Stimulated activated memory B cell treated with anti-CD40 and anti-IgM and Interleukin-4, amounts not matched to agents 10 μg/mL and 1 μg/mL and 100 μg/mL, for 72 hours (primary cell): ENCODE measurements at regions not wholly inside any gene's neighbourhood (a gene's known extent, or its start where the extent isn't known, plus 50 kb on each side); places are given as distances from the start of the nearest gene placed in this dataset.
"Not testable (repeated sequence)": the region's sequence is repeated elsewhere in the genome, so short reads cannot be mapped to it uniquely, and the experiment has no call there.

Experiments
- ATAC-seq: fragments of 150-1000 bp; cut with Tn5 transposase; 2 replicates; pipeline ENCODE4 v1.10.0; 2021
- H3K27ac Mint-ChIP-seq: one replicate; pipeline ENCODE4 v1.8.0; 2022; ENCODE audit warnings: mild to moderate bottlenecking, mixed read lengths
- H3K27me3 Mint-ChIP-seq: one replicate; pipeline ENCODE4 v1.8.0; 2022; ENCODE audit warnings: mixed read lengths
- H3K36me3 Mint-ChIP-seq: one replicate; pipeline ENCODE4 v1.8.0; 2022; ENCODE audit warnings: mixed read lengths
- H3K4me1 Mint-ChIP-seq: one replicate; pipeline ENCODE4 v1.8.0; 2022; ENCODE audit warnings: mixed read lengths
- H3K4me3 Mint-ChIP-seq: one replicate; pipeline ENCODE4 v1.8.0; 2022; ENCODE audit warnings: mild to moderate bottlenecking, moderate library complexity, mixed read lengths
- H3K9me3 Mint-ChIP-seq: one replicate; pipeline ENCODE4 v1.8.0; 2022; ENCODE audit warnings: mixed read lengths

DNA sequence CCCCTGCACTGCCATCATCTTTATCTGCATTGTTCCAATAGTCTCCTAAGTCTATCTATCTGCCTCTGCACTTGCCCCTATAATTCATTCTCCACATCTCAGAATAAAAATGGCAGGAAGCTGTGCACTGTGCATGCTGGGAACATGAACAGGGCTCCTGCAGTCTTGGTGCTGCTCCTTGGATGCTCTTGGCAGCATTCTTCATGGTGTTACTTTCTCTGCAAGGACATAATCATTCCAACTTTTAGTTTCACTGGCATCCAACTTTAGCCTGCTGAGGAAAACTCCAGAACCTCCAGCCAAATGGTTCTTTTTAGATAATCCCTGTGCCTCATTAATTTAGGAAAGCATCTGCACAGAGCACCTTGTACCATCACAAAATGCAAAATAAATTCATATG, 208.3 kb downstream of the STK31 start:
- H3K27me3 Mint-ChIP-seq = peaks cover 9% of the 10 kb centered on the region
- no peaks in the 10 kb centered on the region for H3K36me3 Mint-ChIP-seq
- H3K4me1 Mint-ChIP-seq = no peaks in the 10 kb centered on the region
- no peaks in the 10 kb centered on the region for H3K9me3 Mint-ChIP-seq
- H3K27ac Mint-ChIP-seq = no peak overlapping the region
- no peak overlapping the region for H3K4me3 Mint-ChIP-seq
- ATAC-seq = no peak

- H3K36me3 Mint-ChIP-seq = no peaks in the 10 kb centered on the region
- H3K4me3 Mint-ChIP-seq = no peak overlapping the region
- no peak for ATAC-seq
- no peaks in the 10 kb centered on the region for H3K9me3 Mint-ChIP-seq
- no peaks in the 10 kb centered on the region for H3K4me1 Mint-ChIP-seq
- no peak overlapping the region for H3K27ac Mint-ChIP-seq
- H3K27me3 Mint-ChIP-seq = peaks cover 9% of the 10 kb centered on the region
These were observed 208.8 kb downstream of the STK31 start for GRCh38 chr7:23918856-23919255.

DNA sequence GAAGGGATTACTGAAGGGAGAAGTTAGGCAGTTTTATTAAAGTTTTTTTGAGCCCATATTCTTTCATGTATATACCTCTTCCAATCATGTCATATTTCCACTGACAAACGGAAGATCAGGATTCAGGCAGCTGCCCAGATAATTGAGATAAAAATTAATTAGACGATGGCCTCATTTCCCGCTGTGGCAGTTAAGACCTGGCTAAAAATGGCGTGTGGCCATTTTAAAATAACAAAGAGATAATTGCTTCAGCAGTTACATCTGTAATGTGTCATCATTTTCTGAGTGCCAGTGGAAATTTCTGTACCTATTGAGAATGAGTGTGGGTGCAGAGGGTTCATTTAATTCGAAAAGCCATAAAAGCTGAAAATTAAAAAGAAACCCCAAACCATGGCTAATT, 215.1 kb downstream of the STK31 start:
- no peak for ATAC-seq
- Mint-ChIP-seq H3K27me3 (no peaks in the 10 kb centered on the region), H3K9me3 (no peaks in the 10 kb centered on the region), H3K4me1 (no peaks in the 10 kb centered on the region), H3K36me3 (no peaks in the 10 kb centered on the region), H3K27ac (no peak overlapping the region), H3K4me3 (no peak overlapping the region)

GRCh38 chr7:23927709-23928417, 217.8 kb downstream of the STK31 start:
- Mint-ChIP-seq H3K9me3 (no peaks in the 10 kb centered on the region), H3K4me1 (no peaks in the 10 kb centered on the region), H3K4me3 (no peak overlapping the region), H3K27me3 (no peaks in the 10 kb centered on the region), H3K36me3 (no peaks in the 10 kb centered on the region), H3K27ac (no peak overlapping the region)
- ATAC-seq = no peak

DNA sequence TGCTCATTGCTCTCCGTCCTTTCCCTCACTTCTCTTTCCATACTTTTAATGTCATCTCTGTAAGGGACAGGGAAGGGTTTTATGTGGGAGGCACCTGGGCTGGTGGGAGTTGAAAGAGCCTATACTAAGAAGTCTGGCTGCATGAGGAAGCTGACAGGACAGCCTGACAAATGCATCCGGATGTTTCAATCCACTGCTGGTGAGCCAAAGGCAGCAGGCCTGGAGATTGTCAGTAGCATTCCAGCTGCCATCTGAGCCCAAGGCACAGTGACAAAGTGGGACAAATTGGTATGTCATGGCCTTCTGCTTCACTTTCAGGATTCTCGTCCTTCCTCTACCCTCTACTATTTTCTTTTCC, 218.4 kb downstream of the STK31 start:
- Mint-ChIP-seq H3K27ac (no peak overlapping the region), H3K4me3 (no peak overlapping the region), H3K27me3 (no peaks in the 10 kb centered on the region), H3K36me3 (no peaks in the 10 kb centered on the region), H3K4me1 (no peaks in the 10 kb centered on the region), H3K9me3 (no peaks in the 10 kb centered on the region)
- ATAC-seq = no peak

DNA sequence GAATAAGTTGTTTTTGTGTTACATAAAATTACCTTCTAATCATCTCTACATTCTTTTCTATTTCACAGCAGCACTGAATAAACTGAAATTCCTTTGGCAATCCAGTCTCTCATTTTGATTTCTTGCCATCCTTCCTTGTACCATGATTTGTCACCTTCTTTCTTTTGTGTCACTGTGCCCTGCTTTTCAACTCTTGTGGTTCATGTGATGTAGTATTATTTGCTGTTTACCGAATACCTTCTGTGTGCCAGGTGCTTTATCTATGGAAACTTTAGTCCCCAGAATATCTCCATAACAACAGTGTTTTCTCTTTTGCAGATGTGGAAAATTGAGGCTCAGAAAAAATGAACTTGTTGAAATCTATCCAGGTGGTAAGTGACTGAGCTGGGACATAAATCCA, 220.3 kb downstream of the STK31 start:
- Mint-ChIP-seq H3K27ac (no peak overlapping the region), H3K36me3 (no peaks in the 10 kb centered on the region), H3K4me3 (no peak overlapping the region), H3K27me3 (peaks cover 12% of the 10 kb centered on the region), H3K9me3 (no peaks in the 10 kb centered on the region), H3K4me1 (no peaks in the 10 kb centered on the region)
- ATAC-seq = no peak

DNA sequence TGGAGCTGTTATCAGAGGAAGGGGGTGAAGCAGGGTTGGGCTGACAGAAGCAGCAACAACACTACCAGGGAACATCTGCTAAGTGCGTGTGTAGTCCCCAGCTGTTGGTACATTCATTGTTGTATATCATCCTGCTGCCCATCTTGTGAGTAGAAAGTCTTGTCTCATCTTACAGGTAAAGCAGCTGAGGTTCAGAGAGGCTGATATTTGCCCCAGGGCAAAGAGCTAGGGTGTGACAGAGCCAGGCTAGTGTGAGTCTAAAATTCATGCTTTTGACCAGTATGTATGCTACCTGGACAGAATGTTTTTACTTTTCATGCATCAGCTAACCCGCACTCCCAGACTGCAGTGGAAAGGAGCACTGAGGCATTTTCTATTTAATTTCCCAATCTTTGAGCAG, 221.6 kb downstream of the STK31 start:
- Mint-ChIP-seq H3K27me3 (peaks cover 25% of the 10 kb centered on the region), H3K27ac (no peak overlapping the region), H3K4me1 (no peaks in the 10 kb centered on the region), H3K4me3 (no peak overlapping the region), H3K36me3 (no peaks in the 10 kb centered on the region), H3K9me3 (no peaks in the 10 kb centered on the region)
- no peak for ATAC-seq

GRCh38 chr7:23938215-23938614, 228.2 kb downstream of the STK31 start:
- Mint-ChIP-seq H3K27ac (no peak overlapping the region), H3K4me3 (no peak overlapping the region), H3K9me3 (peaks cover 6% of the 10 kb centered on the region), H3K36me3 (no peaks in the 10 kb centered on the region), H3K4me1 (no peaks in the 10 kb centered on the region), H3K27me3 (peaks cover 69% of the 10 kb centered on the region)
- ATAC-seq = no peak

- Mint-ChIP-seq H3K27me3 (peaks cover 74% of the 10 kb centered on the region), H3K4me3 (no peak overlapping the region), H3K9me3 (peaks cover 6% of the 10 kb centered on the region), H3K4me1 (no peaks in the 10 kb centered on the region), H3K27ac (no peak overlapping the region), H3K36me3 (no peaks in the 10 kb centered on the region)
- ATAC-seq = peak; percentile 51
These were observed 229.0 kb downstream of the STK31 start for GRCh38 chr7:23938937-23939552.

GRCh38 chr7:23939747-23940146, 229.7 kb downstream of the STK31 start:
- not testable (repeated sequence) for H3K27ac Mint-ChIP-seq, H3K4me1 Mint-ChIP-seq, ATAC-seq, H3K36me3 Mint-ChIP-seq, H3K9me3 Mint-ChIP-seq, H3K4me3 Mint-ChIP-seq
- H3K27me3 Mint-ChIP-seq = peaks cover 74% of the 10 kb centered on the region

- Mint-ChIP-seq H3K27ac (no peak overlapping the region), H3K27me3 (peaks cover 60% of the 10 kb centered on the region), H3K4me1 (no peaks in the 10 kb centered on the region), H3K9me3 (peaks cover 13% of the 10 kb centered on the region), H3K36me3 (no peaks in the 10 kb centered on the region), H3K4me3 (no peak overlapping the region)
- ATAC-seq = no peak
These were observed 231.5 kb downstream of the STK31 start for GRCh38 chr7:23941551-23941950.

DNA sequence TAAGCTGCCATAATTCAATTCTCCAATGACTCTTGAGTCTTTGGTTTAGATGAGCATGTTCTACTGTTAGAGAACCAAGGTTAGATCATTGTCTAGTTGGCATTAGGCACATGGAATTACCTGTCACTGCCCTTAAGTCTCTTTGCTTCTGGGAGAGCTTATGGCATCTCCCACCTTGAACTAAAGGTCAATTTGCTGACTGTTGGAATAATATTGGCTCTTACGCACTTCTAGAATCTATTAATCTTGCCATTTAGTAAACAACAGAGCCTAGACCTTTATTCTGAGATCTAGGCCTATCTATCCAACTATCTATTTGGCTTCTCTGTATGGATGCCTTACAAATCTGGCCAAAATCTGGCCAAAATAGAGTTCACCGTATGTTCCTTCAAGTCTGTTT, 232.0 kb downstream of the STK31 start:
- H3K27me3 Mint-ChIP-seq = peaks cover 56% of the 10 kb centered on the region
- H3K36me3 Mint-ChIP-seq = no peaks in the 10 kb centered on the region
- no peaks in the 10 kb centered on the region for H3K4me1 Mint-ChIP-seq
- peaks cover 17% of the 10 kb centered on the region for H3K9me3 Mint-ChIP-seq
- H3K4me3 Mint-ChIP-seq = no peak overlapping the region
- no peak for ATAC-seq
- no peak overlapping the region for H3K27ac Mint-ChIP-seq

- no peak overlapping the region for H3K4me3 Mint-ChIP-seq
- no peak overlapping the region for H3K27ac Mint-ChIP-seq
- H3K4me1 Mint-ChIP-seq = no peaks in the 10 kb centered on the region
- peaks cover 36% of the 10 kb centered on the region for H3K27me3 Mint-ChIP-seq
- H3K9me3 Mint-ChIP-seq = peaks cover 11% of the 10 kb centered on the region
- no peaks in the 10 kb centered on the region for H3K36me3 Mint-ChIP-seq
- ATAC-seq = no peak
These were observed 234.1 kb downstream of the STK31 start for GRCh38 chr7:23944131-23944530.

DNA sequence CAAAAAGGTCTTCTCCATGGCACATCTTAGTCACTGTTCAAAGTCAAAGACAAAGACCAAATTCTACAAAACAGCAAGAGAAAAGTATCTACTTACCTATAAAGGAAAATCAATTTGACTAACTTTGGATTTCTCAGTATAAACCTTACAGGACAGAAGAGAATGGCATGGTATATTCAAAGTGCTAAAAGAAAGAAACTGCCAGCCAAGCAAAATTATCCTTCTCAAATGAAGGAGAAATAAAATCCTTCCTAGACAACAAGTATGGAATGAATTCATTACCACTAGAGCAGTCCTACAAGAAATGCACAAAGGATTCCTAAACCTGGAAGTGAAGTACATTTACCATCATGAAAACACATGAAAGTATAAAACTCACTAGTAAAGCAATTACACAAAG, 235.5 kb downstream of the STK31 start:
- Mint-ChIP-seq H3K36me3 (no peaks in the 10 kb centered on the region), H3K27ac (no peak overlapping the region), H3K4me3 (no peak overlapping the region), H3K4me1 (no peaks in the 10 kb centered on the region), H3K9me3 (peaks cover 14% of the 10 kb centered on the region), H3K27me3 (peaks cover 27% of the 10 kb centered on the region)
- ATAC-seq = no peak

DNA sequence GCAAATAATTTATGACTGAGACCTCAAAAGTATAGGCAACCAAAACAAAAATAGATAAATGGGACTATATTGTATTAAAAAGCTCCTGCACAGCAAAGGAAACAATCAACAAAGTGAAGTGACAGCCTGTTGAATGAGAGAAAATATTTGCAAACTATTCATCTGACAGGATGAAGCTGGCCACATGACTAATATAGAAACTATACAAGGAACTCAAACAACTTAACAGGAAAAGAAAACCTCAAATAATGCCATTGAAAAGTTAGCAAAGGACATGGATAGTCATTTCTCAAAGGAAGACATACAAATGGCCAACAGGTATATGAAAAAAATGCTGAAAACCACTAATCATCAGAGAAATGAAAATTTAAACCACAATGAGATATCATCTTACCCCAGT, 245.1 kb downstream of the STK31 start:
- Mint-ChIP-seq H3K9me3 (peaks cover 5% of the 10 kb centered on the region), H3K36me3 (no peaks in the 10 kb centered on the region), H3K4me3 (no peak overlapping the region), H3K27ac (no peak overlapping the region), H3K4me1 (no peaks in the 10 kb centered on the region), H3K27me3 (no peaks in the 10 kb centered on the region)
- ATAC-seq = no peak

- no peak for ATAC-seq
- H3K27me3 Mint-ChIP-seq = no peaks in the 10 kb centered on the region
These were observed 245.7 kb downstream of the STK31 start for GRCh38 chr7:23955600-23956149.

More at GRCh38 chr7:23955600-23956149, 245.7 kb downstream of the STK31 start:
- H3K4me1 Mint-ChIP-seq = no peaks in the 10 kb centered on the region
- no peak overlapping the region for H3K4me3 Mint-ChIP-seq
- no peak overlapping the region for H3K27ac Mint-ChIP-seq
- no peaks in the 10 kb centered on the region for H3K36me3 Mint-ChIP-seq
- H3K9me3 Mint-ChIP-seq = peaks cover 4% of the 10 kb centered on the region
